ENCODE measurements at regions not wholly inside any gene's neighbourhood (a gene's known extent, or its start where the extent isn't known, plus 50 kb on each side); places are given as distances from the start of the nearest gene placed in this dataset.
"Not testable (repeated sequence)": the region's sequence is repeated elsewhere in the genome, so short reads cannot be mapped to it uniquely, and the experiment has no call there.

- DNase-seq, result no peak
- in situ Hi-C loops (cut with HindIII; ENCODE audit: low pct_ligation_motif_present, low sequenced_read_pairs), result no loop called here
Measured at GRCh38 chr12:73106896-73107295, 834.7 kb downstream of the TRHDE start.

GRCh38 chr12:73110816-73111215, 838.6 kb downstream of the TRHDE start:
- no peak for DNase-seq
- no peak overlapping the region for H3K27ac ChIP-seq
- H3K27me3 ChIP-seq (replicated peaks), result no peaks in the 10 kb centered on the region
- H3K36me3 ChIP-seq (replicated peaks), result no peaks in the 10 kb centered on the region
- H3K4me3 ChIP-seq (ENCODE audit: low read depth, low read length), result no peak overlapping the region
- no peak for TF ChIP-seq CTCF (IDR thresholded peaks at IDR 0.05; ENCODE audit: low read depth, low read length, missing control alignments)
- in situ Hi-C loops (cut with HindIII; ENCODE audit: low pct_ligation_motif_present, low sequenced_read_pairs), result no loop called here

More at GRCh38 chr12:73106896-73107295, 834.7 kb downstream of the TRHDE start:
- Histone ChIP-seq H3K27ac (no peak overlapping the region), H3K4me3 (ENCODE audit: low read depth, low read length) (no peak overlapping the region), H3K36me3 (replicated peaks) (no peaks in the 10 kb centered on the region), H3K27me3 (replicated peaks) (no peaks in the 10 kb centered on the region)
- TF ChIP-seq CTCF (IDR thresholded peaks at IDR 0.05; ENCODE audit: low read depth, low read length, missing control alignments), result no peak

- no peak overlapping the region for H3K4me3 ChIP-seq (ENCODE audit: low read depth, low read length)
- in situ Hi-C loops (cut with HindIII; ENCODE audit: low pct_ligation_motif_present, low sequenced_read_pairs), result no loop called here
- no peaks in the 10 kb centered on the region for H3K27me3 ChIP-seq (replicated peaks)
- no peak for TF ChIP-seq CTCF (IDR thresholded peaks at IDR 0.05; ENCODE audit: low read depth, low read length, missing control alignments)
- no peaks in the 10 kb centered on the region for H3K36me3 ChIP-seq (replicated peaks)
- DNase-seq, result no peak
- H3K27ac ChIP-seq, result no peak overlapping the region
Measured at GRCh38 chr12:73112035-73112816, 840.1 kb downstream of the TRHDE start.

- in situ Hi-C loops (cut with HindIII; ENCODE audit: low pct_ligation_motif_present, low sequenced_read_pairs), result no loop called here
Measured at GRCh38 chr12:73124480-73124879, 852.3 kb downstream of the TRHDE start.

GRCh38 chr12:73125148-73125547, 853.0 kb downstream of the TRHDE start:
- TF ChIP-seq CTCF (IDR thresholded peaks at IDR 0.05; ENCODE audit: low read depth, low read length, missing control alignments), result no peak
- DNase-seq, result no peak
- no peak overlapping the region for H3K27ac ChIP-seq
- no peak overlapping the region for H3K4me3 ChIP-seq (ENCODE audit: low read depth, low read length)
- no peaks in the 10 kb centered on the region for H3K36me3 ChIP-seq (replicated peaks)
- H3K27me3 ChIP-seq (replicated peaks), result no peaks in the 10 kb centered on the region
- in situ Hi-C loops (cut with HindIII; ENCODE audit: low pct_ligation_motif_present, low sequenced_read_pairs), result no loop called here

More at GRCh38 chr12:73124480-73124879, 852.3 kb downstream of the TRHDE start:
- Histone ChIP-seq H3K27me3 (replicated peaks) (no peaks in the 10 kb centered on the region), H3K36me3 (replicated peaks) (no peaks in the 10 kb centered on the region), H3K27ac (no peak overlapping the region), H3K4me3 (ENCODE audit: low read depth, low read length) (no peak overlapping the region)
- no peak for TF ChIP-seq CTCF (IDR thresholded peaks at IDR 0.05; ENCODE audit: low read depth, low read length, missing control alignments)
- DNase-seq, result no peak

GRCh38 chr12:73136386-73136785, 864.2 kb downstream of the TRHDE start:
- no peaks in the 10 kb centered on the region for H3K27me3 ChIP-seq (replicated peaks)
- no peak overlapping the region for H3K27ac ChIP-seq
- no peak for DNase-seq
- in situ Hi-C loops (cut with HindIII; ENCODE audit: low pct_ligation_motif_present, low sequenced_read_pairs), result no loop called here
- TF ChIP-seq CTCF (IDR thresholded peaks at IDR 0.05; ENCODE audit: low read depth, low read length, missing control alignments), result no peak
- no peak overlapping the region for H3K4me3 ChIP-seq (ENCODE audit: low read depth, low read length)
- no peaks in the 10 kb centered on the region for H3K36me3 ChIP-seq (replicated peaks)

GRCh38 chr12:73139642-73140041, 867.5 kb downstream of the TRHDE start:
- in situ Hi-C loops (cut with HindIII; ENCODE audit: low pct_ligation_motif_present, low sequenced_read_pairs); H3K27ac ChIP-seq; H3K4me3 ChIP-seq (ENCODE audit: low read depth, low read length); H3K36me3 ChIP-seq (replicated peaks); DNase-seq; H3K27me3 ChIP-seq (replicated peaks): not testable (repeated sequence)

All from brain microvascular endothelial cell (primary cell).